ENCODE measurements at regions not wholly inside any gene's neighbourhood (a gene's known extent, or its start where the extent isn't known, plus 50 kb on each side); places are given as distances from the start of the nearest gene placed in this dataset.

GRCh38 chr2:177080746-177081284 lies 131.8 kb upstream of the HNRNPA3 start:
- TF ChIP-seq CTCF (IDR thresholded peaks at IDR 0.05; ENCODE audit: poor library complexity) = no peak
- no peak for TF ChIP-seq EZH2 (IDR thresholded peaks at IDR 0.05; ENCODE audit: borderline replicate concordance)
